CD4-positive, alpha-beta T cell (primary cell): ENCODE measurements at regions not wholly inside any gene's neighbourhood (a gene's known extent, or its start where the extent isn't known, plus 50 kb on each side); places are given as distances from the start of the nearest gene placed in this dataset.

Experiments
- ATAC-seq: fragments of 200-7000 bp; cut with Tn5 transposase; one replicate; pipeline ENCODE4 v1.10.0; 2022; ENCODE audit warnings: mild to moderate bottlenecking; ENCODE audit not compliant: poor library complexity
- CTCF ChIA-PET: fragments of 350-600 bp; sonication (Branson Sonifier 250); formaldehyde crosslinking; loops from one replicate; lab custom pipeline; 2021; ENCODE audit warnings: antibody characterized with exemption, inconsistent platforms; lab: Charles Lee
- POLR2A ChIA-PET: fragments of 350-600 bp; sonication (Branson Sonifier 250); formaldehyde crosslinking; loops from one replicate; lab custom pipeline; 2021; ENCODE audit warnings: antibody characterized with exemption, inconsistent platforms; lab: Charles Lee
- DNase-seq, 14 experiments: peaks; one replicate each; pipeline ENCODE4 v3.0.0-alpha.2; 2013 to 2020; ENCODE audit warnings: mixed read lengths in 2 of 14
- H3K27ac ChIP-seq, 2 donors: one replicate each; pipeline versions ENCODE4 v1.5.1 to v1.7.0; 2013; ENCODE audit warnings: low read length in 2 of 2, low read depth in 1 of 2, mild to moderate bottlenecking in 1 of 2
- H3K27me3 ChIP-seq, 2 experiments: 1 replicate in 1 of 2; 2 replicates in 1 of 2; pipeline versions ENCODE4 v1.6.1 to v1.7.0; 2013; ENCODE audit warnings: low read length in 2 of 2, control low read depth in 1 of 2, mild to moderate bottlenecking in 1 of 2, moderate library complexity in 1 of 2; ENCODE audit not compliant: insufficient read depth in 2 of 2, control insufficient read depth in 1 of 2
- H3K36me3 ChIP-seq: one replicate; pipeline ENCODE4 v1.6.1; 2013; ENCODE audit warnings: low read length, control low read depth; ENCODE audit not compliant: insufficient read depth
- H3K4me1 ChIP-seq: one replicate; pipeline ENCODE4 v1.6.1; 2013; ENCODE audit warnings: low read length, control low read depth; ENCODE audit not compliant: insufficient read depth
- H3K4me3 ChIP-seq: one replicate; pipeline ENCODE4 v1.5.1; 2013; ENCODE audit warnings: mild to moderate bottlenecking, low read length, moderate library complexity
- H3K9me3 ChIP-seq, 2 experiments: 1 replicate in 1 of 2; 2 replicates in 1 of 2; pipeline versions ENCODE4 v1.6.1 to v1.7.0; 2013; ENCODE audit warnings: low read length in 2 of 2, mild to moderate bottlenecking in 2 of 2, control low read depth in 1 of 2, moderate library complexity in 1 of 2; ENCODE audit not compliant: control insufficient read depth in 1 of 2, insufficient read depth in 1 of 2
- H3K27ac Mint-ChIP-seq: one replicate; pipeline ENCODE4 v1.8.0; 2020; ENCODE audit warnings: mixed read lengths
- H3K27me3 Mint-ChIP-seq: one replicate; pipeline ENCODE4 v1.8.0; 2021; ENCODE audit warnings: mixed read lengths
- H3K36me3 Mint-ChIP-seq: one replicate; pipeline ENCODE4 v1.8.0; 2021; ENCODE audit warnings: low read depth, mixed read lengths
- H3K4me1 Mint-ChIP-seq: one replicate; pipeline ENCODE4 v1.8.0; 2021; ENCODE audit warnings: low read depth, mixed read lengths
- H3K4me3 Mint-ChIP-seq: one replicate; pipeline ENCODE4 v1.8.0; 2020; ENCODE audit warnings: mild to moderate bottlenecking, mixed read lengths
- H3K9me3 Mint-ChIP-seq: one replicate; pipeline ENCODE4 v1.8.0; 2020; ENCODE audit warnings: mixed read lengths
- intact Hi-C, 2 experiments: fragments of 100-400 bp; cut with DNase I in 1 of 2; cut with micrococcal nuclease in 1 of 2; formaldehyde crosslinking; loops; one replicate each; pipeline versions ENCODE4 v1.15.1 to v1.9.0; 2023 to 2025; cut with DNase I, micrococcal nuclease
- TF ChIP-seq, protein P1 (sequence below): fragments of 200-600 bp; IDR thresholded peaks from one replicate; pipeline ENCODE4 v1.8.0; 2022; ENCODE audit warnings: antibody characterized with exemption, mild to moderate bottlenecking

DNA sequence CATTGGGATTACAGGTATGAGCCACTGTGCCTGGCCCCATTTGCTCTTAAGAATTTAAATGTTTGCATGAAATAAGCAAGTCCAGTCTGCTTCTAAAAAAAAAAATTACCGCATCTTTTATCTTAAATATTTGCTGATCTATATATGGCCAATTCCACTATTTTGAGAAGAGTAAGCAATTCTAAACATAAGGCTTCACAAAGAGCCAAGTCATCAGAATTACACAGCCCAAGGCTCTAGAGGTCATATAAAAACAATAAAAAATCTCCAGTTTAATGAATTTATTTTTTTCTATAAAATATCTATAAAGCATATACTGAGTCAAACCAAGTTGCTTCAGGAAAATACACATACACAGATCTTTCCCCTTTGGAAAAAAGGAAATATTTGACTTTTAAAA, 79.0 kb upstream of the CPNE8 start:
- TF ChIP-seq, protein P1, sequence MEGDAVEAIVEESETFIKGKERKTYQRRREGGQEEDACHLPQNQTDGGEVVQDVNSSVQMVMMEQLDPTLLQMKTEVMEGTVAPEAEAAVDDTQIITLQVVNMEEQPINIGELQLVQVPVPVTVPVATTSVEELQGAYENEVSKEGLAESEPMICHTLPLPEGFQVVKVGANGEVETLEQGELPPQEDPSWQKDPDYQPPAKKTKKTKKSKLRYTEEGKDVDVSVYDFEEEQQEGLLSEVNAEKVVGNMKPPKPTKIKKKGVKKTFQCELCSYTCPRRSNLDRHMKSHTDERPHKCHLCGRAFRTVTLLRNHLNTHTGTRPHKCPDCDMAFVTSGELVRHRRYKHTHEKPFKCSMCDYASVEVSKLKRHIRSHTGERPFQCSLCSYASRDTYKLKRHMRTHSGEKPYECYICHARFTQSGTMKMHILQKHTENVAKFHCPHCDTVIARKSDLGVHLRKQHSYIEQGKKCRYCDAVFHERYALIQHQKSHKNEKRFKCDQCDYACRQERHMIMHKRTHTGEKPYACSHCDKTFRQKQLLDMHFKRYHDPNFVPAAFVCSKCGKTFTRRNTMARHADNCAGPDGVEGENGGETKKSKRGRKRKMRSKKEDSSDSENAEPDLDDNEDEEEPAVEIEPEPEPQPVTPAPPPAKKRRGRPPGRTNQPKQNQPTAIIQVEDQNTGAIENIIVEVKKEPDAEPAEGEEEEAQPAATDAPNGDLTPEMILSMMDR = no peak
- ChIA-PET POLR2A (no interaction called here), CTCF (no interaction called here)
- Histone ChIP-seq H3K36me3 (no peaks in the 10 kb centered on the region), H3K27me3 (no peaks in the 10 kb centered on the region), H3K27ac (no peak overlapping the region), H3K4me3 (no peak overlapping the region), H3K9me3 (peaks cover 10 to 17% of the 10 kb centered on the region in 2 experiments), H3K4me1 (no peaks in the 10 kb centered on the region)
- no peak for DNase-seq
- Mint-ChIP-seq H3K27me3 (no peaks in the 10 kb centered on the region), H3K9me3 (peaks cover 8% of the 10 kb centered on the region), H3K4me1 (no peaks in the 10 kb centered on the region), H3K4me3 (no peak overlapping the region), H3K27ac (no peak overlapping the region), H3K36me3 (no peaks in the 10 kb centered on the region)
- ATAC-seq = no peak
- intact Hi-C loops = no loop called here

- Histone ChIP-seq H3K9me3 (peaks cover 10 to 14% of the 10 kb centered on the region in 2 experiments), H3K4me1 (no peaks in the 10 kb centered on the region), H3K27ac (no peak overlapping the region), H3K36me3 (no peaks in the 10 kb centered on the region), H3K4me3 (no peak overlapping the region), H3K27me3 (no peaks in the 10 kb centered on the region)
- CTCF ChIA-PET = no interaction called here
- no peaks in the 10 kb centered on the region for H3K4me1 Mint-ChIP-seq
- ATAC-seq (no peak), DNase-seq (no peak)
- H3K9me3 Mint-ChIP-seq = peaks cover 8% of the 10 kb centered on the region
- H3K36me3 Mint-ChIP-seq = no peaks in the 10 kb centered on the region
- no peak overlapping the region for H3K4me3 Mint-ChIP-seq
- TF ChIP-seq, protein P1 = no peak
- H3K27ac Mint-ChIP-seq = no peak overlapping the region
- intact Hi-C loops = no loop called here
- H3K27me3 Mint-ChIP-seq = no peaks in the 10 kb centered on the region
- POLR2A ChIA-PET = no interaction called here
Observed at GRCh38 chr12:38983117-38983571, 77.8 kb upstream of the CPNE8 start.

DNA sequence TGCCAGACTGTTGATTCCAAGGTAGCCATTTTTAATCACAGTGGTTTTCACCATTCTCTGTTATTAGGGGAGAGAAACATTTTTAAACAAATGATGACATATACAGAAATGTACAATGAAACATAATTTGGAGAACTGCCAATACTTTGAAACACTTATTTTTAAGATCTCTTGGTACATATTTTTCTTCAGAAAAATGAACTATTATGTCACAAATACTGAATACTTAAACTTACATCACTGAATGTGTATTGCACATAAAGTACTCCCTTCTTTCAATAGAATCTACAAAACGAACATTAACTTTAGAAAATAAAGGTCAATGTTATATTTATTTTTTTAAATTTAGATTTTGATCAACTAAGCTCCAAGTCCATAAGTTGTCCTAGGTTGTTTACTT, 71.7 kb upstream of the CPNE8 start:
- intact Hi-C loops = no loop called here
- CTCF ChIA-PET = no interaction called here

More for the DNA sequence above, 71.7 kb upstream of the CPNE8 start:
- H3K9me3 ChIP-seq = peaks cover 0 to 9% of the 10 kb centered on the region in 2 experiments
- H3K4me1 ChIP-seq = no peaks in the 10 kb centered on the region
- H3K36me3 ChIP-seq = no peaks in the 10 kb centered on the region
- TF ChIP-seq, protein P1 = no peak
- no peak for DNase-seq
- peaks cover 12% of the 10 kb centered on the region for H3K9me3 Mint-ChIP-seq
- ATAC-seq = no peak
- no peaks in the 10 kb centered on the region for H3K4me1 Mint-ChIP-seq
- H3K4me3 ChIP-seq = no peak overlapping the region
- H3K27me3 Mint-ChIP-seq = no peaks in the 10 kb centered on the region
- H3K27ac Mint-ChIP-seq = no peak overlapping the region
- H3K36me3 Mint-ChIP-seq = no peaks in the 10 kb centered on the region
- POLR2A ChIA-PET = no interaction called here
- no peak overlapping the region for H3K4me3 Mint-ChIP-seq
- H3K27ac ChIP-seq = no peak overlapping the region
- H3K27me3 ChIP-seq = no peaks in the 10 kb centered on the region
